Adrenal gland (tissue), 5 donors: ENCODE measurements at regions not wholly inside any gene's neighbourhood (a gene's known extent, or its start where the extent isn't known, plus 50 kb on each side); places are given as distances from the start of the nearest gene placed in this dataset.

ENCODE experiments used
- CTCF ChIP-seq, 6 experiments: fragments of 450-650 bp in 4 of 6; fragments of 200-600 bp in 2 of 6; sonication (generic) in 1 of 6; IDR thresholded peaks; 1 replicate in 5 of 6; 2 replicates in 1 of 6; pipeline versions ENCODE4 v1.5.1 to v1.8.0; 2016 to 2021; ENCODE audit warnings: antibody characterized with exemption in 6 of 6, mild to moderate bottlenecking in 2 of 6, moderate library complexity in 1 of 6
- POLR2A ChIP-seq, 2 donors: fragments of 450-650 bp; IDR thresholded peaks; one replicate each; pipeline ENCODE4 v1.6.1; 2017; ENCODE audit warnings: antibody characterized with exemption in 2 of 2, mild to moderate bottlenecking in 2 of 2, moderate library complexity in 1 of 2
- donor health status: DM: no; HTN: no; CAD: no.

- no peak for TF ChIP-seq POLR2A (IDR thresholded peaks at IDR 0.05)
- no peak for TF ChIP-seq CTCF (IDR thresholded peaks at IDR 0.05)
Observed at GRCh38 chr1:187411118-187411517, 582.4 kb downstream of the PLA2G4A start.
